Prostate gland (tissue), 2 donors: ENCODE measurements at regions not wholly inside any gene's neighbourhood (a gene's known extent, or its start where the extent isn't known, plus 50 kb on each side); places are given as distances from the start of the nearest gene placed in this dataset.
"Not testable (repeated sequence)": the region's sequence is repeated elsewhere in the genome, so short reads cannot be mapped to it uniquely, and the experiment has no call there.

ENCODE experiments used
- DNase-seq: peaks from one replicate; pipeline ENCODE4 v3.0.0-alpha.2; 2019; ENCODE audit warnings: low spot score
- H3K27ac ChIP-seq, 2 donors: fragments of 200-600 bp; sonication (generic); 2 replicates each; pipeline ENCODE4 v1.5.1; 2017 to 2019
- H3K27me3 ChIP-seq: fragments of 200-600 bp; sonication (generic); replicated peaks from 2 replicates; pipeline ENCODE4 v1.5.1; 2019; ENCODE audit not compliant: insufficient read depth
- H3K36me3 ChIP-seq, 2 donors: fragments of 200-600 bp; sonication (generic); 1 replicate in 1 of 2; 2 replicates in 1 of 2; pipeline versions ENCODE4 v1.5.1 to v1.8.1; 2017 to 2019
- H3K4me1 ChIP-seq: fragments of 200-600 bp; sonication (generic); replicated peaks from 2 replicates; pipeline ENCODE4 v1.5.1; 2019
- H3K4me3 ChIP-seq, 2 donors: fragments of 200-600 bp; sonication (generic); 2 replicates each; pipeline ENCODE4 v1.5.1; 2017 to 2019
- H3K9me3 ChIP-seq: fragments of 200-600 bp; sonication (generic); 2 replicates; pipeline ENCODE4 v1.5.1; 2017
- CTCF ChIP-seq, 4 experiments: fragments of 200-600 bp in 2 of 4; fragments of 450-650 bp in 2 of 4; sonication (generic) in 2 of 4; IDR thresholded peaks; 1 replicate in 3 of 4; 2 replicates in 1 of 4; pipeline ENCODE4 v1.5.1; 2016 to 2019; ENCODE audit warnings: antibody characterized with exemption in 4 of 4, mild to moderate bottlenecking in 2 of 4, moderate library complexity in 2 of 4
- POLR2A ChIP-seq: fragments of 450-650 bp; IDR thresholded peaks from one replicate; pipeline ENCODE4 v1.6.1; 2016; ENCODE audit warnings: antibody characterized with exemption, mild to moderate bottlenecking
- POLR2AphosphoS5 ChIP-seq: sonication (generic); formaldehyde crosslinking; IDR thresholded peaks from one replicate; pipeline ENCODE4 v1.6.1; 2017; ENCODE audit warnings: antibody characterized with exemption
- WGBS: methylation state at CpG from one replicate; pipeline ENCODE4 v1.1.5; 2018; 5-methylcytosine and 5-hydroxymethylcytosine counted together
- intact Hi-C: fragments of 100-400 bp; cut with DNase I; formaldehyde crosslinking; loops from one replicate; pipeline ENCODE4 v1.14.2; 2022

- TF ChIP-seq POLR2A (no peak), POLR2AphosphoS5 (no peak), CTCF (IDR thresholded peaks at IDR 0.05) (no peak)
These were observed 60.8 kb upstream of the APCDD1L start for GRCh38 chr20:58575776-58576602.

GRCh38 chr20:58574469-58574868 lies 59.3 kb upstream of the APCDD1L start:
- TF ChIP-seq POLR2A: no peak
- TF ChIP-seq CTCF (IDR thresholded peaks at IDR 0.05): no peak
- TF ChIP-seq POLR2AphosphoS5: no peak
- intact Hi-C loops: no loop called here
- Histone ChIP-seq H3K4me1 (no peaks in the 10 kb centered on the region), H3K27me3 (no peaks in the 10 kb centered on the region), H3K4me3 (no peak overlapping the region), H3K9me3 (no peaks in the 10 kb centered on the region), H3K36me3 (no peaks in the 10 kb centered on the region), H3K27ac (no peak overlapping the region)
- no peak for DNase-seq
- WGBS: 33% methylated on average over 1 of the region's 1 CpG

More at GRCh38 chr20:58575776-58576602, 60.8 kb upstream of the APCDD1L start:
- H3K27ac ChIP-seq: no peak overlapping the region
- DNase-seq: no peak
- intact Hi-C loops: no loop called here
- no peaks in the 10 kb centered on the region for H3K27me3 ChIP-seq
- H3K36me3 ChIP-seq: no peaks in the 10 kb centered on the region
- no peaks in the 10 kb centered on the region for H3K4me1 ChIP-seq
- no peaks in the 10 kb centered on the region for H3K9me3 ChIP-seq
- 92% methylated on average over 24 of the region's 24 CpGs for WGBS
- H3K4me3 ChIP-seq: no peak overlapping the region

GRCh38 chr20:58573986-58574385 lies 58.8 kb upstream of the APCDD1L start:
- Histone ChIP-seq H3K27me3 (no peaks in the 10 kb centered on the region), H3K36me3 (no peaks in the 10 kb centered on the region), H3K27ac (no peak overlapping the region), H3K9me3 (no peaks in the 10 kb centered on the region), H3K4me1 (no peaks in the 10 kb centered on the region), H3K4me3 (no peak overlapping the region)
- 83% methylated on average over 4 of the region's 4 CpGs for WGBS
- DNase-seq: no peak
- TF ChIP-seq POLR2AphosphoS5 (no peak), CTCF (IDR thresholded peaks at IDR 0.05) (no peak), POLR2A (no peak)
- intact Hi-C loops: no loop called here

GRCh38 chr20:58573257-58573656 lies 58.1 kb upstream of the APCDD1L start:
- DNase-seq: no peak
- Histone ChIP-seq H3K4me1 (no peaks in the 10 kb centered on the region), H3K4me3 (no peak overlapping the region), H3K27me3 (peaks cover 4% of the 10 kb centered on the region), H3K36me3 (no peaks in the 10 kb centered on the region), H3K9me3 (no peaks in the 10 kb centered on the region), H3K27ac (no peak overlapping the region)
- TF ChIP-seq POLR2A: no peak
- no peak for TF ChIP-seq CTCF (IDR thresholded peaks at IDR 0.05)
- TF ChIP-seq POLR2AphosphoS5: no peak
- 65% methylated on average over 9 of the region's 9 CpGs for WGBS
- intact Hi-C loops: no loop called here

GRCh38 chr20:58572428-58572763 lies 57.2 kb upstream of the APCDD1L start:
- H3K36me3 ChIP-seq, DNase-seq, H3K4me1 ChIP-seq, H3K27ac ChIP-seq, intact Hi-C loops, H3K4me3 ChIP-seq, H3K27me3 ChIP-seq, H3K9me3 ChIP-seq: not testable (repeated sequence)
- 58% methylated on average over 4 of the region's 4 CpGs for WGBS
